H1 (cell line): ENCODE measurements at regions not wholly inside any gene's neighbourhood (a gene's known extent, or its start where the extent isn't known, plus 50 kb on each side); places are given as distances from the start of the nearest gene placed in this dataset.

Source experiments
- CBX5 ChIP-seq: fragments of 300-800, 300-1000 bp; sonication (generic); IDR thresholded peaks from 2 replicates; pipeline ENCODE4 v1.7.1; 2016; ENCODE audit warnings: antibody characterized with exemption, low read length, low read depth
- CHD2 ChIP-seq: IDR thresholded peaks from 2 replicates; pipeline ENCODE4 v1.6.1; 2012; ENCODE audit warnings: low read length, improper control_type of control experiment
- JUN ChIP-seq: IDR thresholded peaks from 2 replicates; pipeline ENCODE4 v1.6.1; 2011; ENCODE audit warnings: low read depth, mild to moderate bottlenecking, improper control_type of control experiment, low read length
- RNF2 ChIP-seq: fragments of 200-900, 300-1000 bp; sonication (generic); IDR thresholded peaks from 2 replicates; pipeline ENCODE4 v1.7.1; 2016; ENCODE audit warnings: borderline replicate concordance, low read depth, mild to moderate bottlenecking, antibody characterized with exemption, low read length; ENCODE audit not compliant: poor library complexity, severe bottlenecking; ENCODE audit errors: missing control alignments
- SIRT6 ChIP-seq: IDR thresholded peaks from one replicate; pipeline ENCODE4 v1.7.1; 2012; ENCODE audit warnings: low read length, inconsistent platforms
- SIX5 ChIP-seq: IDR thresholded peaks from 2 replicates; pipeline ENCODE4 v1.6.1; 2011; ENCODE audit warnings: mild to moderate bottlenecking, low read depth, low read length
- SUZ12 ChIP-seq: fragments of 200-600 bp; sonication (generic); IDR thresholded peaks from 2 replicates; pipeline ENCODE4 v1.6.1; 2012; ENCODE audit warnings: mild to moderate bottlenecking, inconsistent platforms, low read length, moderate library complexity, mixed read lengths
- TCF12 ChIP-seq: IDR thresholded peaks from 2 replicates; pipeline ENCODE4 v1.6.1; 2011; ENCODE audit warnings: low read depth, mild to moderate bottlenecking, low read length
- TF ChIP-seq, protein P1 (sequence below): fragments of 300-600 bp; sonication (generic); IDR thresholded peaks from 2 replicates; pipeline ENCODE4 v1.7.1; 2012; ENCODE audit warnings: low read length, moderate library complexity, mild to moderate bottlenecking, inconsistent platforms; ENCODE audit not compliant: insufficient replicate concordance
- TF ChIP-seq, protein P2 (sequence below): IDR thresholded peaks from 2 replicates; pipeline ENCODE4 v1.6.1; 2012; ENCODE audit warnings: inconsistent platforms
- TF ChIP-seq, protein P3 (sequence below): IDR thresholded peaks from 2 replicates; pipeline ENCODE4 v1.6.1; 2011; ENCODE audit warnings: low read depth, mild to moderate bottlenecking, low read length; ENCODE audit not compliant: insufficient read depth

DNA sequence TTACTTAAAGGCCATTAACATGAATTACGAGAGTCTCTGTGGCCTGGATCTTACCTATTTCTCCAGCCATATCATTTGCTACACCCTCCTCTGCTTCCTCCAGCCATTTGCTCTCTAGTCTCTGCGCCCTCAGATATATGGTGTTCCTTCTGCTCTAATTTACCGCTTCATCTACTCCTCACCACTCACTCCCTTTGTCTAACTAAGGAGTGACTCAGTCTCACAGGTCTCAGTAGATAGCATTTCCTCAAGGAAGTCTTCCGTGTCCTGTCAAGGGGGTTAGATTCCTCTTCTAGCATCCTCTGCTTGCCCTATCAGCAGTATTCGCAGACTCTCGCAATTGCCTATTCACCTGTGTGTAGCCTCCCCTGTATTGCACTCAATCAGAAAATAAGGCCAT lies 892.1 kb upstream of the INTU start (continued):
- TF ChIP-seq, protein P1, sequence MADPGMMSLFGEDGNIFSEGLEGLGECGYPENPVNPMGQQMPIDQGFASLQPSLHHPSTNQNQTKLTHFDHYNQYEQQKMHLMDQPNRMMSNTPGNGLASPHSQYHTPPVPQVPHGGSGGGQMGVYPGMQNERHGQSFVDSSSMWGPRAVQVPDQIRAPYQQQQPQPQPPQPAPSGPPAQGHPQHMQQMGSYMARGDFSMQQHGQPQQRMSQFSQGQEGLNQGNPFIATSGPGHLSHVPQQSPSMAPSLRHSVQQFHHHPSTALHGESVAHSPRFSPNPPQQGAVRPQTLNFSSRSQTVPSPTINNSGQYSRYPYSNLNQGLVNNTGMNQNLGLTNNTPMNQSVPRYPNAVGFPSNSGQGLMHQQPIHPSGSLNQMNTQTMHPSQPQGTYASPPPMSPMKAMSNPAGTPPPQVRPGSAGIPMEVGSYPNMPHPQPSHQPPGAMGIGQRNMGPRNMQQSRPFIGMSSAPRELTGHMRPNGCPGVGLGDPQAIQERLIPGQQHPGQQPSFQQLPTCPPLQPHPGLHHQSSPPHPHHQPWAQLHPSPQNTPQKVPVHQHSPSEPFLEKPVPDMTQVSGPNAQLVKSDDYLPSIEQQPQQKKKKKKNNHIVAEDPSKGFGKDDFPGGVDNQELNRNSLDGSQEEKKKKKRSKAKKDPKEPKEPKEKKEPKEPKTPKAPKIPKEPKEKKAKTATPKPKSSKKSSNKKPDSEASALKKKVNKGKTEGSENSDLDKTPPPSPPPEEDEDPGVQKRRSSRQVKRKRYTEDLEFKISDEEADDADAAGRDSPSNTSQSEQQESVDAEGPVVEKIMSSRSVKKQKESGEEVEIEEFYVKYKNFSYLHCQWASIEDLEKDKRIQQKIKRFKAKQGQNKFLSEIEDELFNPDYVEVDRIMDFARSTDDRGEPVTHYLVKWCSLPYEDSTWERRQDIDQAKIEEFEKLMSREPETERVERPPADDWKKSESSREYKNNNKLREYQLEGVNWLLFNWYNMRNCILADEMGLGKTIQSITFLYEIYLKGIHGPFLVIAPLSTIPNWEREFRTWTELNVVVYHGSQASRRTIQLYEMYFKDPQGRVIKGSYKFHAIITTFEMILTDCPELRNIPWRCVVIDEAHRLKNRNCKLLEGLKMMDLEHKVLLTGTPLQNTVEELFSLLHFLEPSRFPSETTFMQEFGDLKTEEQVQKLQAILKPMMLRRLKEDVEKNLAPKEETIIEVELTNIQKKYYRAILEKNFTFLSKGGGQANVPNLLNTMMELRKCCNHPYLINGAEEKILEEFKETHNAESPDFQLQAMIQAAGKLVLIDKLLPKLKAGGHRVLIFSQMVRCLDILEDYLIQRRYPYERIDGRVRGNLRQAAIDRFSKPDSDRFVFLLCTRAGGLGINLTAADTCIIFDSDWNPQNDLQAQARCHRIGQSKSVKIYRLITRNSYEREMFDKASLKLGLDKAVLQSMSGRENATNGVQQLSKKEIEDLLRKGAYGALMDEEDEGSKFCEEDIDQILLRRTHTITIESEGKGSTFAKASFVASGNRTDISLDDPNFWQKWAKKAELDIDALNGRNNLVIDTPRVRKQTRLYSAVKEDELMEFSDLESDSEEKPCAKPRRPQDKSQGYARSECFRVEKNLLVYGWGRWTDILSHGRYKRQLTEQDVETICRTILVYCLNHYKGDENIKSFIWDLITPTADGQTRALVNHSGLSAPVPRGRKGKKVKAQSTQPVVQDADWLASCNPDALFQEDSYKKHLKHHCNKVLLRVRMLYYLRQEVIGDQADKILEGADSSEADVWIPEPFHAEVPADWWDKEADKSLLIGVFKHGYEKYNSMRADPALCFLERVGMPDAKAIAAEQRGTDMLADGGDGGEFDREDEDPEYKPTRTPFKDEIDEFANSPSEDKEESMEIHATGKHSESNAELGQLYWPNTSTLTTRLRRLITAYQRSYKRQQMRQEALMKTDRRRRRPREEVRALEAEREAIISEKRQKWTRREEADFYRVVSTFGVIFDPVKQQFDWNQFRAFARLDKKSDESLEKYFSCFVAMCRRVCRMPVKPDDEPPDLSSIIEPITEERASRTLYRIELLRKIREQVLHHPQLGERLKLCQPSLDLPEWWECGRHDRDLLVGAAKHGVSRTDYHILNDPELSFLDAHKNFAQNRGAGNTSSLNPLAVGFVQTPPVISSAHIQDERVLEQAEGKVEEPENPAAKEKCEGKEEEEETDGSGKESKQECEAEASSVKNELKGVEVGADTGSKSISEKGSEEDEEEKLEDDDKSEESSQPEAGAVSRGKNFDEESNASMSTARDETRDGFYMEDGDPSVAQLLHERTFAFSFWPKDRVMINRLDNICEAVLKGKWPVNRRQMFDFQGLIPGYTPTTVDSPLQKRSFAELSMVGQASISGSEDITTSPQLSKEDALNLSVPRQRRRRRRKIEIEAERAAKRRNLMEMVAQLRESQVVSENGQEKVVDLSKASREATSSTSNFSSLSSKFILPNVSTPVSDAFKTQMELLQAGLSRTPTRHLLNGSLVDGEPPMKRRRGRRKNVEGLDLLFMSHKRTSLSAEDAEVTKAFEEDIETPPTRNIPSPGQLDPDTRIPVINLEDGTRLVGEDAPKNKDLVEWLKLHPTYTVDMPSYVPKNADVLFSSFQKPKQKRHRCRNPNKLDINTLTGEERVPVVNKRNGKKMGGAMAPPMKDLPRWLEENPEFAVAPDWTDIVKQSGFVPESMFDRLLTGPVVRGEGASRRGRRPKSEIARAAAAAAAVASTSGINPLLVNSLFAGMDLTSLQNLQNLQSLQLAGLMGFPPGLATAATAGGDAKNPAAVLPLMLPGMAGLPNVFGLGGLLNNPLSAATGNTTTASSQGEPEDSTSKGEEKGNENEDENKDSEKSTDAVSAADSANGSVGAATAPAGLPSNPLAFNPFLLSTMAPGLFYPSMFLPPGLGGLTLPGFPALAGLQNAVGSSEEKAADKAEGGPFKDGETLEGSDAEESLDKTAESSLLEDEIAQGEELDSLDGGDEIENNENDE: no peak
- TF ChIP-seq, protein P2, sequence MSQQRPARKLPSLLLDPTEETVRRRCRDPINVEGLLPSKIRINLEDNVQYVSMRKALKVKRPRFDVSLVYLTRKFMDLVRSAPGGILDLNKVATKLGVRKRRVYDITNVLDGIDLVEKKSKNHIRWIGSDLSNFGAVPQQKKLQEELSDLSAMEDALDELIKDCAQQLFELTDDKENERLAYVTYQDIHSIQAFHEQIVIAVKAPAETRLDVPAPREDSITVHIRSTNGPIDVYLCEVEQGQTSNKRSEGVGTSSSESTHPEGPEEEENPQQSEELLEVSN: no peak
- TF ChIP-seq CHD2: no peak
- no peak for TF ChIP-seq RNF2
- no peak for TF ChIP-seq JUN
- no peak for TF ChIP-seq CBX5
- TF ChIP-seq SUZ12: no peak
- no peak for TF ChIP-seq SIX5
- no peak for TF ChIP-seq TCF12
- TF ChIP-seq, protein P3, sequence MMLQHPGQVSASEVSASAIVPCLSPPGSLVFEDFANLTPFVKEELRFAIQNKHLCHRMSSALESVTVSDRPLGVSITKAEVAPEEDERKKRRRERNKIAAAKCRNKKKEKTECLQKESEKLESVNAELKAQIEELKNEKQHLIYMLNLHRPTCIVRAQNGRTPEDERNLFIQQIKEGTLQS: no peak
- no peak for TF ChIP-seq SIRT6
